Astrocyte (in vitro differentiated cells and primary cell): ENCODE measurements at regions not wholly inside any gene's neighbourhood (a gene's known extent, or its start where the extent isn't known, plus 50 kb on each side); places are given as distances from the start of the nearest gene placed in this dataset.

Source experiments
- EZH2 ChIP-seq: IDR thresholded peaks from 2 replicates; pipeline ENCODE4 v1.6.1; 2012; ENCODE audit warnings: mild to moderate bottlenecking, low read length, inconsistent platforms; ENCODE audit not compliant: insufficient read depth
- TF ChIP-seq, protein P1 (sequence below): IDR thresholded peaks from 2 replicates; pipeline ENCODE4 v1.5.1; 2011; ENCODE audit warnings: low read depth, mild to moderate bottlenecking, inconsistent platforms, low read length, moderate library complexity; ENCODE audit not compliant: insufficient read depth

DNA sequence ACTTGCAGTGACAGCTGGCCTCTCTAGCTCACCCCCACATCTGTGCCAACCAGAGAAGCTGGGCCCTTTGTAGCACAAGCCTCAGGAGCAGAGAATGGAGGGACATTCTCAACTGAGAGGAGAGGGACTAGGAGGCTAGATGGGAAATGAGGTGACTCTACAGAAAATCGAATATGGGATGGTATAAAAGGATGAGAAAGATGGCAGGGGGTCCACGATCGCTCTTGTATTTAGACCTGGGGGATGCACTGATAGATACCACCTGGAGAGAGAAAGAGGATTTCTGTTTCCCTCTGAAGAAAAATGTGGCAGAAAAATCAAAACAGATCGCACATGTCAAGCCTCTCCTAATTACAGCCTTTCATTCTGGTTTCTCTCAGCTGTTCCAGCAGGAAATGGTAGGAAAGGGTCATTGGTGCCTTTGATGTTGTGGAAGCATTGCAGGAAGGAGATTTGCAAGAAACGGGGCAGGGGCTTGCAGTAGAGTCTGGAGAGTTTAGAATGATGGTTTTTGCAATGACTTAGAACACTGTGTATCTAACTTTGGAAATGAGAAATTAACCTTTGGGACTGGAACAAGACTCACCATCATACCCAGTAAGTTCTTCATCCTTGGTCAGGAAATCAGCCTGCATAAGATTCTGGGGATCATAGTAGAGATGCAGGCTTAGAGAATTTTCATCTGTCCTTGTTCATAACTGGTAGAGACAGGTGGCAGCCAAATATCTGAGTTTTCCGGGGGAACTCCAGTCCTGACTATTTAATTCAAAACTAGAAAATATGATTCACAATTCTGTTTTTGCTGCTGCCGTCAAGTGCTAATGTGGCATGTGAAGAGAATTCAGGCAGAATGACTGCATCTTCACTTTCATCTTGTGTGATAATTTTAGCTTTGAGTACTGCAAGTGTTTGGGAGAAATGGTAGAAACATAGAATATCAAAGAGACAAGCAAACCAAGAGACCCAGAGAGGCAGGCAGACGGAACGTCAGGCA is 98.8 kb downstream of the DAD1 start:
- no peak for TF ChIP-seq EZH2
- TF ChIP-seq, protein P1, sequence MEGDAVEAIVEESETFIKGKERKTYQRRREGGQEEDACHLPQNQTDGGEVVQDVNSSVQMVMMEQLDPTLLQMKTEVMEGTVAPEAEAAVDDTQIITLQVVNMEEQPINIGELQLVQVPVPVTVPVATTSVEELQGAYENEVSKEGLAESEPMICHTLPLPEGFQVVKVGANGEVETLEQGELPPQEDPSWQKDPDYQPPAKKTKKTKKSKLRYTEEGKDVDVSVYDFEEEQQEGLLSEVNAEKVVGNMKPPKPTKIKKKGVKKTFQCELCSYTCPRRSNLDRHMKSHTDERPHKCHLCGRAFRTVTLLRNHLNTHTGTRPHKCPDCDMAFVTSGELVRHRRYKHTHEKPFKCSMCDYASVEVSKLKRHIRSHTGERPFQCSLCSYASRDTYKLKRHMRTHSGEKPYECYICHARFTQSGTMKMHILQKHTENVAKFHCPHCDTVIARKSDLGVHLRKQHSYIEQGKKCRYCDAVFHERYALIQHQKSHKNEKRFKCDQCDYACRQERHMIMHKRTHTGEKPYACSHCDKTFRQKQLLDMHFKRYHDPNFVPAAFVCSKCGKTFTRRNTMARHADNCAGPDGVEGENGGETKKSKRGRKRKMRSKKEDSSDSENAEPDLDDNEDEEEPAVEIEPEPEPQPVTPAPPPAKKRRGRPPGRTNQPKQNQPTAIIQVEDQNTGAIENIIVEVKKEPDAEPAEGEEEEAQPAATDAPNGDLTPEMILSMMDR, result no peak
